ENCODE measurements at regions not wholly inside any gene's neighbourhood (a gene's known extent, or its start where the extent isn't known, plus 50 kb on each side); places are given as distances from the start of the nearest gene placed in this dataset.

GRCh38 chr6:150492941-150493340 lies 106.7 kb upstream of the PLEKHG1 start:
- TF ChIP-seq, protein P1, sequence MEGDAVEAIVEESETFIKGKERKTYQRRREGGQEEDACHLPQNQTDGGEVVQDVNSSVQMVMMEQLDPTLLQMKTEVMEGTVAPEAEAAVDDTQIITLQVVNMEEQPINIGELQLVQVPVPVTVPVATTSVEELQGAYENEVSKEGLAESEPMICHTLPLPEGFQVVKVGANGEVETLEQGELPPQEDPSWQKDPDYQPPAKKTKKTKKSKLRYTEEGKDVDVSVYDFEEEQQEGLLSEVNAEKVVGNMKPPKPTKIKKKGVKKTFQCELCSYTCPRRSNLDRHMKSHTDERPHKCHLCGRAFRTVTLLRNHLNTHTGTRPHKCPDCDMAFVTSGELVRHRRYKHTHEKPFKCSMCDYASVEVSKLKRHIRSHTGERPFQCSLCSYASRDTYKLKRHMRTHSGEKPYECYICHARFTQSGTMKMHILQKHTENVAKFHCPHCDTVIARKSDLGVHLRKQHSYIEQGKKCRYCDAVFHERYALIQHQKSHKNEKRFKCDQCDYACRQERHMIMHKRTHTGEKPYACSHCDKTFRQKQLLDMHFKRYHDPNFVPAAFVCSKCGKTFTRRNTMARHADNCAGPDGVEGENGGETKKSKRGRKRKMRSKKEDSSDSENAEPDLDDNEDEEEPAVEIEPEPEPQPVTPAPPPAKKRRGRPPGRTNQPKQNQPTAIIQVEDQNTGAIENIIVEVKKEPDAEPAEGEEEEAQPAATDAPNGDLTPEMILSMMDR (conservative IDR thresholded peaks at IDR 0.05; ENCODE audit: low read length): no peak
- TF ChIP-seq EZH2phosphoT487 (IDR thresholded peaks at IDR 0.05; ENCODE audit: borderline replicate concordance, low read depth, low read length): no peak

Data from OCI-LY7 (cell line).